Vagina (tissue), 2 donors: ENCODE measurements at regions not wholly inside any gene's neighbourhood (a gene's known extent, or its start where the extent isn't known, plus 50 kb on each side); places are given as distances from the start of the nearest gene placed in this dataset.

ENCODE experiments used
- DNase-seq, 2 donors: peaks; one replicate each; pipeline ENCODE4 v3.0.0-alpha.2; 2017; ENCODE audit errors: extremely low spot score in 2 of 2
- H3K27ac ChIP-seq: fragments of 200-600 bp; sonication (generic); one replicate; pipeline ENCODE4 v1.5.1; 2019
- H3K27me3 ChIP-seq: fragments of 200-600 bp; sonication (generic); one replicate; pipeline ENCODE4 v1.5.1; 2019
- H3K36me3 ChIP-seq, 2 donors: fragments of 200-600 bp; sonication (generic); one replicate each; pipeline ENCODE4 v1.5.1; 2017 to 2019
- H3K4me1 ChIP-seq: fragments of 200-600 bp; sonication (generic); one replicate; pipeline ENCODE4 v1.5.1; 2019
- H3K4me3 ChIP-seq, 2 donors: fragments of 200-600 bp; sonication (generic); 1 replicate in 1 of 2; 2 replicates in 1 of 2; pipeline ENCODE4 v1.5.1; 2016 to 2019
- H3K9me3 ChIP-seq: fragments of 200-600 bp; sonication (generic); one replicate; pipeline ENCODE4 v1.5.1; 2019
- CTCF ChIP-seq, 3 experiments: fragments of 450-650 bp in 2 of 3; fragments of 200-600 bp in 1 of 3; sonication (generic) in 1 of 3; IDR thresholded peaks; one replicate each; pipeline ENCODE4 v1.5.1; 2017 to 2019; ENCODE audit warnings: antibody characterized with exemption in 3 of 3, mild to moderate bottlenecking in 2 of 3, moderate library complexity in 2 of 3
- POLR2A ChIP-seq, 2 donors: fragments of 450-650 bp; IDR thresholded peaks; one replicate each; pipeline ENCODE4 v1.6.1; 2017; ENCODE audit warnings: antibody characterized with exemption in 2 of 2, mild to moderate bottlenecking in 2 of 2, moderate library complexity in 2 of 2
- POLR2AphosphoS5 ChIP-seq, 2 donors: sonication (generic); formaldehyde crosslinking; IDR thresholded peaks; one replicate each; pipeline ENCODE4 v1.9.0; 2017; ENCODE audit warnings: antibody characterized with exemption in 2 of 2, mild to moderate bottlenecking in 2 of 2, low read depth in 1 of 2; ENCODE audit not compliant: insufficient read depth in 1 of 2
- intact Hi-C: fragments of 100-400 bp; cut with DNase I; formaldehyde crosslinking; loops from one replicate; pipeline ENCODE4 v1.15.1; 2023

GRCh38 chr14:97726676-97727075 lies 929.5 kb downstream of the VRK1 start:
- no peaks in the 10 kb centered on the region for H3K36me3 ChIP-seq
- intact Hi-C loops: no loop called here
- no peaks in the 10 kb centered on the region for H3K4me1 ChIP-seq
- no peaks in the 10 kb centered on the region for H3K9me3 ChIP-seq
- TF ChIP-seq POLR2AphosphoS5 (IDR thresholded peaks at IDR 0.05; ENCODE audit: insufficient read depth in 1 of 2, low read depth in 1 of 2): no peak
- TF ChIP-seq CTCF (IDR thresholded peaks at IDR 0.05): no peak
- TF ChIP-seq POLR2A (IDR thresholded peaks at IDR 0.05): no peak
- H3K27me3 ChIP-seq: no peaks in the 10 kb centered on the region
- DNase-seq: no peak
- H3K4me3 ChIP-seq: no peak overlapping the region
- no peak overlapping the region for H3K27ac ChIP-seq

GRCh38 chr14:97730706-97731105 lies 933.5 kb downstream of the VRK1 start:
- no peaks in the 10 kb centered on the region for H3K27me3 ChIP-seq
- intact Hi-C loops: no loop called here
- no peak overlapping the region for H3K4me3 ChIP-seq
- DNase-seq: no peak
- no peak overlapping the region for H3K27ac ChIP-seq
- no peaks in the 10 kb centered on the region for H3K9me3 ChIP-seq
- no peak for TF ChIP-seq POLR2AphosphoS5 (IDR thresholded peaks at IDR 0.05; ENCODE audit: insufficient read depth in 1 of 2, low read depth in 1 of 2)
- no peak for TF ChIP-seq CTCF (IDR thresholded peaks at IDR 0.05)
- TF ChIP-seq POLR2A (IDR thresholded peaks at IDR 0.05): no peak
- H3K4me1 ChIP-seq: no peaks in the 10 kb centered on the region
- H3K36me3 ChIP-seq: no peaks in the 10 kb centered on the region

- H3K36me3 ChIP-seq: no peaks in the 10 kb centered on the region
- intact Hi-C loops: no loop called here
- no peaks in the 10 kb centered on the region for H3K4me1 ChIP-seq
- H3K4me3 ChIP-seq: no peak overlapping the region
- TF ChIP-seq POLR2A (IDR thresholded peaks at IDR 0.05) (no peak), CTCF (IDR thresholded peaks at IDR 0.05) (no peak), POLR2AphosphoS5 (IDR thresholded peaks at IDR 0.05; ENCODE audit: insufficient read depth in 1 of 2, low read depth in 1 of 2) (no peak)
- H3K27me3 ChIP-seq: no peaks in the 10 kb centered on the region
- no peak for DNase-seq
- no peaks in the 10 kb centered on the region for H3K9me3 ChIP-seq
- no peak overlapping the region for H3K27ac ChIP-seq
These were observed 934.6 kb downstream of the VRK1 start for GRCh38 chr14:97731800-97732199.

- TF ChIP-seq CTCF (IDR thresholded peaks at IDR 0.05) (no peak), POLR2AphosphoS5 (IDR thresholded peaks at IDR 0.05; ENCODE audit: insufficient read depth in 1 of 2, low read depth in 1 of 2) (no peak), POLR2A (IDR thresholded peaks at IDR 0.05) (no peak)
- Histone ChIP-seq H3K4me3 (no peak overlapping the region), H3K4me1 (no peaks in the 10 kb centered on the region), H3K9me3 (no peaks in the 10 kb centered on the region), H3K27me3 (no peaks in the 10 kb centered on the region), H3K27ac (no peak overlapping the region), H3K36me3 (no peaks in the 10 kb centered on the region)
- DNase-seq: no peak
- intact Hi-C loops: no loop called here
These were observed 950.1 kb downstream of the VRK1 start for GRCh38 chr14:97747316-97747715.

GRCh38 chr14:97748616-97749015 lies 951.4 kb downstream of the VRK1 start:
- TF ChIP-seq POLR2AphosphoS5 (IDR thresholded peaks at IDR 0.05; ENCODE audit: insufficient read depth in 1 of 2, low read depth in 1 of 2) (no peak), CTCF (IDR thresholded peaks at IDR 0.05) (no peak), POLR2A (IDR thresholded peaks at IDR 0.05) (no peak)
- H3K36me3 ChIP-seq: no peaks in the 10 kb centered on the region
- H3K4me3 ChIP-seq: no peak overlapping the region
- no peaks in the 10 kb centered on the region for H3K27me3 ChIP-seq
- intact Hi-C loops: no loop called here
- DNase-seq: no peak
- no peaks in the 10 kb centered on the region for H3K9me3 ChIP-seq
- no peaks in the 10 kb centered on the region for H3K4me1 ChIP-seq
- no peak overlapping the region for H3K27ac ChIP-seq
